HG02623 (cell line): ENCODE measurements at regions not wholly inside any gene's neighbourhood (a gene's known extent, or its start where the extent isn't known, plus 50 kb on each side); places are given as distances from the start of the nearest gene placed in this dataset.
A peak's percentile ranks its signal among the peaks of the same experiment; 100 is the strongest.
"Not testable (repeated sequence)": the region's sequence is repeated elsewhere in the genome, so short reads cannot be mapped to it uniquely, and the experiment has no call there.

ENCODE experiments used
- ATAC-seq: cut with Tn5 transposase; IDR thresholded peaks from one replicate; pipeline ENCODE4 v1.9.1; 2021; ENCODE audit warnings: moderate library complexity; ENCODE audit not compliant: unreplicated experiment

GRCh38 chr3:88000853-88001252, 58.0 kb downstream of the CGGBP1 start:
- no peak for ATAC-seq

- ATAC-seq = no peak
Observed at GRCh38 chr3:87997966-87998365, 60.8 kb downstream of the CGGBP1 start.

- ATAC-seq = peak; percentile 93
Observed at GRCh38 chr3:87997298-87997697, 61.5 kb downstream of the CGGBP1 start.

GRCh38 chr3:87996882-87997281, 61.9 kb downstream of the CGGBP1 start:
- peak; percentile 6 for ATAC-seq

- no peak for ATAC-seq
Observed at GRCh38 chr3:87993566-87993965, 65.2 kb downstream of the CGGBP1 start.

GRCh38 chr3:87987952-87988351, 70.9 kb downstream of the CGGBP1 start:
- no peak for ATAC-seq

- no peak for ATAC-seq
Observed at GRCh38 chr3:87982421-87982820, 76.4 kb downstream of the CGGBP1 start.

- ATAC-seq = no peak
Observed at GRCh38 chr3:87979527-87979926, 79.3 kb downstream of the CGGBP1 start.

GRCh38 chr3:87977765-87978164, 81.0 kb downstream of the CGGBP1 start:
- no peak for ATAC-seq

- ATAC-seq = no peak
Observed at GRCh38 chr3:87975716-87976115, 83.1 kb downstream of the CGGBP1 start.

GRCh38 chr3:87973906-87974305, 84.9 kb downstream of the CGGBP1 start:
- no peak for ATAC-seq

- no peak for ATAC-seq
Observed at GRCh38 chr3:87969620-87970019, 89.2 kb downstream of the CGGBP1 start.

- ATAC-seq = no peak
Observed at GRCh38 chr3:87968668-87969067, 90.1 kb downstream of the CGGBP1 start.

GRCh38 chr3:87958289-87958688, 100.5 kb downstream of the CGGBP1 start:
- no peak for ATAC-seq

GRCh38 chr3:87957575-87957974, 101.2 kb downstream of the CGGBP1 start:
- no peak for ATAC-seq

GRCh38 chr3:87949879-87950208, 109.0 kb downstream of the CGGBP1 start:
- no peak for ATAC-seq

GRCh38 chr3:87949189-87949878, 109.5 kb downstream of the CGGBP1 start:
- ATAC-seq = peak; percentile 88

- ATAC-seq = not testable (repeated sequence)
Observed at GRCh38 chr3:87946007-87946406, 112.8 kb downstream of the CGGBP1 start.

- ATAC-seq = not testable (repeated sequence)
Observed at GRCh38 chr3:87942256-87942655, 116.5 kb downstream of the CGGBP1 start.

- ATAC-seq = no peak
Observed at GRCh38 chr3:87924485-87924884, 134.3 kb downstream of the CGGBP1 start.

- no peak for ATAC-seq
Observed at GRCh38 chr3:87920549-87920948, 138.3 kb downstream of the CGGBP1 start.

GRCh38 chr3:87901141-87901540, 157.7 kb downstream of the CGGBP1 start:
- no peak for ATAC-seq

GRCh38 chr3:87900061-87900460, 158.7 kb downstream of the CGGBP1 start:
- ATAC-seq = no peak
